ENCODE measurements at regions not wholly inside any gene's neighbourhood (a gene's known extent, or its start where the extent isn't known, plus 50 kb on each side); places are given as distances from the start of the nearest gene placed in this dataset.
"Not testable (repeated sequence)": the region's sequence is repeated elsewhere in the genome, so short reads cannot be mapped to it uniquely, and the experiment has no call there.

GRCh38 chr11:25593221-25593620 lies 738.7 kb upstream of the ANO3 start:
- in situ Hi-C loops (cut with MboI; ENCODE audit: low pct_unique_long_range_greater_than_20kb, low sequenced_read_pairs): no loop called here
- DNase-seq: no peak

GRCh38 chr11:25596701-25597100 lies 735.2 kb upstream of the ANO3 start:
- in situ Hi-C loops (cut with MboI; ENCODE audit: low pct_unique_long_range_greater_than_20kb, low sequenced_read_pairs): no loop called here
- DNase-seq: no peak

- in situ Hi-C loops (cut with MboI; ENCODE audit: low pct_unique_long_range_greater_than_20kb, low sequenced_read_pairs): no loop called here
- DNase-seq: no peak
Measured at GRCh38 chr11:25597696-25598095, 734.2 kb upstream of the ANO3 start.

GRCh38 chr11:25602149-25602548 lies 729.8 kb upstream of the ANO3 start:
- in situ Hi-C loops (cut with MboI; ENCODE audit: low pct_unique_long_range_greater_than_20kb, low sequenced_read_pairs): no loop called here
- DNase-seq: no peak

GRCh38 chr11:25602959-25603358 lies 729.0 kb upstream of the ANO3 start:
- in situ Hi-C loops (cut with MboI; ENCODE audit: low pct_unique_long_range_greater_than_20kb, low sequenced_read_pairs): no loop called here
- no peak for DNase-seq

DNA sequence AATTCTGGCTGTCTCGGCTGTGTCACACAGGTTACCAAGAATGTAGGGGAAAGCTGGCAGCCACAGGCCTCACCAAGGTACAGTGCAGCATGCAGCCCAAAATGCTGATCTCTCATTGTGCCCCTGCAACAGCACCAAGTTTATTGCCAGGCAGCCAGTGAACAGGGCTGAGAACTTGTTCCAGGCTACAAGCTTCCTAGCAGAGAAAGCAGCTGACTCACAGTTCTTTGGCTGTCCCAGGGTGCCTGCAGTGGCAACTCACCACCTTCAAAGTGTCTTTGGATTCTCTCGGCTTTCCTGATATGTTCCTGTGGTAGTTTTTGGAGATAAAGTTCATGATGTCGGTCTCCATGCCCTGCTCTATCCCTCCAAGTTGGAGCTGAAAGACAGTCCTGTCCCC lies 719.1 kb upstream of the ANO3 start:
- DNase-seq: no peak
- in situ Hi-C loops (cut with MboI; ENCODE audit: low pct_unique_long_range_greater_than_20kb, low sequenced_read_pairs): no loop called here

DNA sequence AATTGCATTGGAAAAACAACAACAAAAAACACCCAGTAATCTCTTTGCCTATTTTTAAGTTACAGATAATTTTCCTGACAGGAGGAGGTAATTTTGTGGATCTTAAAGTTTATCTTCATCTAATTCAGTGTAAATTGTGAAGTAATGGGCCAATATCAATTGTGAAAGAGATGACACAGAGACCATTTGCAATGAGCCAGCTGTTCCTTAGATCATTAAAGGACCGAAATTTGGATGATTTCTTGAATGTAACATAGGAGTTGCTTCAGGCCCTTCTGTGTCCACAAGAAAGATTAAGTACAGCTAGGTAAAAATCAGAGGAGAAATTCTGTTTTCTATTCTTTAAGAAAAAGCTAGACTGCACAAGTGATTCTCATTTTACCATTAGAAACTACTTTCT lies 718.5 kb upstream of the ANO3 start:
- no peak for DNase-seq
- in situ Hi-C loops (cut with MboI; ENCODE audit: low pct_unique_long_range_greater_than_20kb, low sequenced_read_pairs): no loop called here

DNA sequence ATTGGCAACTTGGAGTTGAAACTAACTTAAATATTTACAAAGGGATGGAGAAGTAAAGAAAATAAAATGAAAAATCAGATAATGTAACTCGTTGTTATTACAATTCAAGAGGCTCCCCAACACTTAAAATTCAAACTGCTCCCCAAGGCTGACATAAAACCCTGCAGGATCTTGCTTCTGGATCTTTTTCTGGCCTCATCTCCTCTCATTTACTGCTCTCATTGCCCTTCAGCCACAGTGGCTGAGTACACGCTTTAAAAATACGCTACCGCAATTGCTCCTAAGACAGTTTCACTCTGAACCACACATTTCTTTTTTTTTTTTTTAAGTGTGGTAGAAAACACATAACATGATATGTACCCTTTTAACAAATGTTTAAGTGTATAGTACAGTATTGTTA lies 718.1 kb upstream of the ANO3 start:
- DNase-seq: no peak
- in situ Hi-C loops (cut with MboI; ENCODE audit: low pct_unique_long_range_greater_than_20kb, low sequenced_read_pairs): no loop called here

GRCh38 chr11:25615069-25615468 lies 716.9 kb upstream of the ANO3 start:
- in situ Hi-C loops (cut with MboI; ENCODE audit: low pct_unique_long_range_greater_than_20kb, low sequenced_read_pairs): no loop called here
- DNase-seq: no peak

- in situ Hi-C loops (cut with MboI; ENCODE audit: low pct_unique_long_range_greater_than_20kb, low sequenced_read_pairs): no loop called here
Measured at GRCh38 chr11:25615841-25616240, 716.1 kb upstream of the ANO3 start.

DNA sequence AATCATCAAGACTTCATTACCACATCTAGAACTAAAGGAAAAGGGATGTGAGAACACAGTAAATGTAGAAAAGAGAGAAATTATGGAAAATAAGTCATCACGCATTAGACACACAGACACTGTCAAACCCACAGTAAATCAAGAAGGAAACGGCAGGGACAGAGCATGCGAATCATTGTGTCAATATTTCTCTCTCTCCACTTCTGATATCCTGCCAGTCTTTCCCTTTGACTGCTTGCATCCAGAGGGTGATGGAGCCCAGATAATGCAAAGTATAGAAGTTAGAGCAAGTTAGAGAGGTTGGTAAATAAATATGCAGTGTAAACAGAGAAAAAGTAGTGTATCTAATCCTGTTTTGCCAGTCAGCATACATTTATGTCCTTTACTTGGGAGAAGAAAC lies 706.8 kb upstream of the ANO3 start:
- in situ Hi-C loops (cut with MboI; ENCODE audit: low pct_unique_long_range_greater_than_20kb, low sequenced_read_pairs): no loop called here
- no peak for DNase-seq

More at GRCh38 chr11:25615841-25616240, 716.1 kb upstream of the ANO3 start:
- no peak for DNase-seq

DNA sequence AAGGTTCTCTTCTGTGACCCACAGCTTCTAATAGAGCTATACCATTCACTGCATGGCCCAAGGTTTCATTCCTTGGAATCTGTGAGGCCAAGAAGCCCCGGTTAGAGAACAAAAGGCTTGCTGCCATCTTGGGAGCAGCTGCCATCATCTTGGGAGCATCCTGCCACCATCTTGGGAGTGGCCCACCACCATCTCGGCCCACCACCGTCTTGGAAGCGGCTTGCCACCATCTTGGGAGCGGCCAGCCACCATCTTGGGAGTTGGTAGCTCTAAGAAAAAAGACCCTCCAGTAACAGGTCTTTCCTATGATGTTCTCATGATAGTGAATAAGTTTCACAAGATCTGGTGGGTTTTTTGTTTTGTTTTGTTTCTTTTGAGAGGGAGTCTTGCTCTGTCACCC lies 703.9 kb upstream of the ANO3 start:
- DNase-seq: no peak
- in situ Hi-C loops (cut with MboI; ENCODE audit: low pct_unique_long_range_greater_than_20kb, low sequenced_read_pairs): no loop called here

DNA sequence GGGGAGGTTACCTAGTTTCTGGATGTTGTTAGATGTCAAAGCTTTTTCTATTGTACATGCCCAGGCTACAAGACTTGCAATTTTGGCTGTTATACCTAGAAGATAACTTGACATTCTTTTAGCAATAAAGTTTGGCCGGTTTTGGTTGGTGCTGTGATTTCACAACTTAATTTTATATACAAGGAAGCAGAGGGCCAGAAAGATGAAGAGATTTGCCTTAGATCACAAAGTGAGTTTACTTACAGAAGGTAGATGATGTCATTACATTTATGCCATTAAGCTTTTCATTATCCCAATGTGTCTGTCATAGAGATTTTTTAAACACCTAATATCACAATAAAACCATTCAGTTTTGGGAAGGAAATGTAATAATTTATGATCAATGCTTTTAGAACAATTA lies 698.7 kb upstream of the ANO3 start:
- in situ Hi-C loops (cut with MboI; ENCODE audit: low pct_unique_long_range_greater_than_20kb, low sequenced_read_pairs): no loop called here
- no peak for DNase-seq

DNA sequence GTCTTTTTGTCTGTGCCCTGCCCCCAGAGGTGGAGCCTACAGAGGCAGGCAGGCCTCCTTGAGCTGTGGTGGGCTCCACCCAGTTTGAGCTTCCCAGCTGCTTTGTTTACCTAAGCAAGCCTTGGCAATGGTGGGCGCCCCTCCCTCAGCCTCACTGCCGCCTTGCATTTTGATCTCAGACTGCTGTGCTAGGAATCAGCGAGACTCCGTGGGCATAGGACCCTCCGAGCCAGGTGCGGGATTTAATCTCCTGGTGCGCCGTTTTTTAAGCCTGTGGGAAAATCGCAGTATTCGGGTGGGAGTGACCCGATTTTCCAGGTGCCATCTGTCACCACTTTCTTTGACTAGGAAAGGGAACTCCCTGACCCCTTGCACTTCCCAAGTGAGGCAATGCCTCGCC lies 682.7 kb upstream of the ANO3 start:
- in situ Hi-C loops (cut with MboI; ENCODE audit: low pct_unique_long_range_greater_than_20kb, low sequenced_read_pairs): not testable (repeated sequence)

GRCh38 chr11:25650319-25650718 lies 681.6 kb upstream of the ANO3 start:
- no peak for DNase-seq
- in situ Hi-C loops (cut with MboI; ENCODE audit: low pct_unique_long_range_greater_than_20kb, low sequenced_read_pairs): no loop called here

More for the DNA sequence above, 682.7 kb upstream of the ANO3 start:
- not testable (repeated sequence) for DNase-seq

- in situ Hi-C loops (cut with MboI; ENCODE audit: low pct_unique_long_range_greater_than_20kb, low sequenced_read_pairs): no loop called here
- DNase-seq: no peak
Measured at GRCh38 chr11:25655636-25656035, 676.3 kb upstream of the ANO3 start.

- no peak for DNase-seq
- in situ Hi-C loops (cut with MboI; ENCODE audit: low pct_unique_long_range_greater_than_20kb, low sequenced_read_pairs): no loop called here
Measured at GRCh38 chr11:25658916-25659315, 673.0 kb upstream of the ANO3 start.

DNA sequence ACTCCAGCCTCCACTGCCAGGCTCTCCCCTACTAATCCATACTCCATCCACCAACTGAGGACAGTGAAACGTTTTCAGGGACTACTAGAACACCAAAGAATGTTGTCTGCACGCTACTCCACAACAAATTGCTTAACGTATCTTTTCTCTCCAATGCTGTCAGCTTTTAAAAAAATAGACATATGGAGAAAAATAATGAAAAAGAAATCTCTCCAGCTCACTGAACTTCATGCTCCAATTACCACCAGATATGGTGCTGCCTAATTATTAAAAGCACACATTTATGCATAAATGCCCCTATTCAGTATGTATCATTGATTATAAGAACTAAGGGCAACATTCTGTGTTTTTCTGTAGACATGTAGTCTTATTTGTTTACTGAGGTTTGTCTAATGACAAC lies 672.2 kb upstream of the ANO3 start:
- no peak for DNase-seq
- in situ Hi-C loops (cut with MboI; ENCODE audit: low pct_unique_long_range_greater_than_20kb, low sequenced_read_pairs): no loop called here

DNA sequence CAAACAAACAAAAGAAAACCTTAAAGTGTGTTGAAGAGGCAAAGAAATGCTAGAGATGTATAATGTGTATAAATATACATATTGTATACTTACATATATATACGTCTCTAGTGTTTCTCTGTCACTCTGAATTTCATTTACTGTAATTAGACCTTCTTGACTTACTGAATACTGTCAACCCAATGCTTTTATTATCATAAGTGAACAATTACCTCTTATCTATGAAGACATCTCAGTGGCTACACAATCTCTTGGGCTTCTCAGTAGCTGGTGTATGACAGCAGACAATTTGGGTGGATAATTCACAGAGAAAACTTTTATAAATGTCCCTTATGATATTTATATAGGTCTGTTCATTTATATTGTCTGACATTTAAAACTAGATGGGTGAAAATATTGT lies 664.1 kb upstream of the ANO3 start:
- no peak for DNase-seq
- in situ Hi-C loops (cut with MboI; ENCODE audit: low pct_unique_long_range_greater_than_20kb, low sequenced_read_pairs): no loop called here

DNA sequence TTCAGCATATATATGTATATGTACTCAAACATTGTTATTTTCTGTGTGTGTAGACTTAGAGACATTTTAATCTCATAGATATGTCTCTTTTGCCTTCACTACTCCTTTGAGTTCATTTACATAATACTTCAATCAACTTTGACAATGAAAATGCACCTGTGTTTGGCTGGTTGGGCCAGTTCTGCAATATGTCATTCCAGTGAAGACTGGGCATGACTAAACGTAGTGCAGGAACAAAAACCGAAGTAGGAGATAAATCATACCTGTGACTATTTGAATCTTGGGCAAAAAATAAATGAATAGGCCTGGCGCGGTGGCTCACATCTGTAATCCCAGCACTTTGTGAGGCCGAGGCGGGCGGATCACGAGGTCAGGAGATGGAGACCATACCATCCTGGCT lies 640.0 kb upstream of the ANO3 start:
- in situ Hi-C loops (cut with MboI; ENCODE audit: low pct_unique_long_range_greater_than_20kb, low sequenced_read_pairs): no loop called here
- DNase-seq: no peak

GRCh38 chr11:25702417-25702816 lies 629.5 kb upstream of the ANO3 start:
- in situ Hi-C loops (cut with MboI; ENCODE audit: low pct_unique_long_range_greater_than_20kb, low sequenced_read_pairs): no loop called here

GRCh38 chr11:25710975-25711374 lies 621.0 kb upstream of the ANO3 start:
- in situ Hi-C loops (cut with MboI; ENCODE audit: low pct_unique_long_range_greater_than_20kb, low sequenced_read_pairs): no loop called here
- no peak for DNase-seq

More at GRCh38 chr11:25702417-25702816, 629.5 kb upstream of the ANO3 start:
- no peak for DNase-seq
